Sigmoid colon (tissue), 6 donors: ENCODE measurements at regions not wholly inside any gene's neighbourhood (a gene's known extent, or its start where the extent isn't known, plus 50 kb on each side); places are given as distances from the start of the nearest gene placed in this dataset.

Experiments
- DNase-seq: peaks from one replicate; pipeline ENCODE4 v3.0.0-alpha.2; 2019
- H3K27ac ChIP-seq, 4 donors: fragments of 200-600 bp; sonication (generic); one replicate each; pipeline ENCODE4 v1.5.1; 2016 to 2019; ENCODE audit warnings: mild to moderate bottlenecking in 1 of 4
- H3K27me3 ChIP-seq, 3 donors: fragments of 200-600 bp; sonication (generic); one replicate each; pipeline ENCODE4 v1.5.1; 2019; ENCODE audit warnings: mild to moderate bottlenecking in 1 of 3
- H3K36me3 ChIP-seq, 4 donors: fragments of 200-600 bp; sonication (generic); one replicate each; pipeline ENCODE4 v1.5.1; 2016 to 2019
- H3K4me1 ChIP-seq, 4 donors: fragments of 200-600 bp; sonication (generic); one replicate each; pipeline ENCODE4 v1.5.1; 2017 to 2019
- H3K4me3 ChIP-seq, 4 donors: fragments of 200-600 bp; sonication (generic); one replicate each; pipeline ENCODE4 v1.5.1; 2017 to 2019; ENCODE audit warnings: mild to moderate bottlenecking in 2 of 4, moderate library complexity in 1 of 4
- H3K9me3 ChIP-seq, 4 donors: fragments of 200-600 bp in 3 of 4; sonication (generic) in 3 of 4; one replicate each; pipeline versions ENCODE4 v1.5.1 to v1.6.1; 2013 to 2019
- EP300 ChIP-seq, 4 donors: sonication (generic); formaldehyde crosslinking; IDR thresholded peaks; one replicate each; pipeline ENCODE4 v1.6.1; 2017; ENCODE audit warnings: antibody characterized with exemption in 4 of 4
- POLR2A ChIP-seq, 2 donors: fragments of 450-650 bp; IDR thresholded peaks; one replicate each; pipeline ENCODE4 v1.6.1; 2016; ENCODE audit warnings: antibody characterized with exemption in 2 of 2, mild to moderate bottlenecking in 2 of 2, moderate library complexity in 2 of 2
- POLR2AphosphoS5 ChIP-seq, 4 donors: sonication (generic); formaldehyde crosslinking; IDR thresholded peaks; one replicate each; pipeline ENCODE4 v1.6.1; 2017; ENCODE audit warnings: antibody characterized with exemption in 4 of 4
- WGBS, 2 donors: extraction: QIAGEN DNeasy Blood & Tissue Kit; methylation state at CpG; one replicate each; pipeline ENCODE4 v1.1.7; 2013; 5-methylcytosine and 5-hydroxymethylcytosine counted together
- intact Hi-C: fragments of 100-400 bp; cut with DNase I; formaldehyde crosslinking; loops from one replicate; pipeline ENCODE4 v1.15.1; 2023
- TF ChIP-seq, protein P1 (sequence below), 4 experiments: fragments of 450-650 bp in 3 of 4; fragments of 200-600 bp in 1 of 4; IDR thresholded peaks; one replicate each; pipeline ENCODE4 v1.5.1; 2016 to 2019; ENCODE audit warnings: antibody characterized with exemption in 4 of 4, mild to moderate bottlenecking in 3 of 4, moderate library complexity in 2 of 4
- donor health status: healthy with polysubstance abuse.
- donor health status: healthy.

DNA sequence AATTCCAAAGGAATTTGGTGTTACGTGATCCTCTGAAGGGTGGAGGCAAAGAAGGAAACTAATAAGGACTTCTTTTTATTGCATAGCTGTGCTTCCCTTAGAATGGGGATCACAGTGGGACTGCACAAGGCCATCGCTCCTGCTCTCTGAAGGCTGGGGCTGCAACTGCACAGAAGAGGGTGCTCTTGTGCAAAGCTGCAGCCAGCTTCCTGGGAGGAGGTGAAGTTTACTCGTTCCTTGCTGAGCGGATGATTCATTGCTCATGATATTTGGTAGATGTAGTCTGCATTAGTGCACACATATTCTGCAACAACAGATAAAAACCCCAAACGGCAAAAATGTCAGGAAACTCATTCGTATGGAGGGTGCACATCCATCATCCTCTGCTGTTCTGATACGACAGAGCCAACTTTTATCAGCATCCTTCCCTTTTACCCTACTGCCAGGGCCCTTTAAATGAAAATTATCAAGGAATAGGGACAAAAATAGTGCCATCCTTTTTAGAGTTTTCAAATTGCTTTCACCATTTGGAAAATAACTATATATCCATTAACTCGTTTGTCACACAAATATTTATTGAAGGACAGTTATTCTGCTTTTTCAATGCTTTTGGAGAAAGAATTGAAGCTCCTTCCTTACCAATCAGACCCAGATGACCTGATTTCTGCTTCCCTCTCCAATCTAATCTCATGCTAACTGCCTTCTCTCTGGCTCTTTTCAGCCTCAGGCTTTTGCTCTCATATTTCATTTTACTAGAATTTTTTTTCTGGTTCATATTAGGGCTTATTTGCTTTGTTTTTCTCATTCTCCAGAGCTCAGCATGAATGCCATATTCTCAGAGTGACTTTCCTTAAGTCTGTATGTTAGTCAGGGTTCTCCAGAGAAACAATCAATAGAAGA, 263.6 kb downstream of the DUSP10 start:
- DNase-seq: peak; percentile 78
- Histone ChIP-seq H3K27me3 (no peaks in the 10 kb centered on the region), H3K4me1 (peaks cover 0 to 7% (median 0%) of the 10 kb centered on the region in 4 donors), H3K36me3 (no peaks in the 10 kb centered on the region), H3K4me3 (no peak overlapping the region), H3K27ac (no peak overlapping the region), H3K9me3 (no peaks in the 10 kb centered on the region)
- TF ChIP-seq, protein P1, sequence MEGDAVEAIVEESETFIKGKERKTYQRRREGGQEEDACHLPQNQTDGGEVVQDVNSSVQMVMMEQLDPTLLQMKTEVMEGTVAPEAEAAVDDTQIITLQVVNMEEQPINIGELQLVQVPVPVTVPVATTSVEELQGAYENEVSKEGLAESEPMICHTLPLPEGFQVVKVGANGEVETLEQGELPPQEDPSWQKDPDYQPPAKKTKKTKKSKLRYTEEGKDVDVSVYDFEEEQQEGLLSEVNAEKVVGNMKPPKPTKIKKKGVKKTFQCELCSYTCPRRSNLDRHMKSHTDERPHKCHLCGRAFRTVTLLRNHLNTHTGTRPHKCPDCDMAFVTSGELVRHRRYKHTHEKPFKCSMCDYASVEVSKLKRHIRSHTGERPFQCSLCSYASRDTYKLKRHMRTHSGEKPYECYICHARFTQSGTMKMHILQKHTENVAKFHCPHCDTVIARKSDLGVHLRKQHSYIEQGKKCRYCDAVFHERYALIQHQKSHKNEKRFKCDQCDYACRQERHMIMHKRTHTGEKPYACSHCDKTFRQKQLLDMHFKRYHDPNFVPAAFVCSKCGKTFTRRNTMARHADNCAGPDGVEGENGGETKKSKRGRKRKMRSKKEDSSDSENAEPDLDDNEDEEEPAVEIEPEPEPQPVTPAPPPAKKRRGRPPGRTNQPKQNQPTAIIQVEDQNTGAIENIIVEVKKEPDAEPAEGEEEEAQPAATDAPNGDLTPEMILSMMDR (IDR thresholded peaks at IDR 0.05): peak; percentile 15 to 65 (median 30)
- no peak for TF ChIP-seq EP300 (IDR thresholded peaks at IDR 0.05)
- TF ChIP-seq POLR2AphosphoS5 (IDR thresholded peaks at IDR 0.05): no peak
- TF ChIP-seq POLR2A (IDR thresholded peaks at IDR 0.05): no peak
- 24 to 28% methylated on average over 8 of the region's 8 CpGs for WGBS, 2 donors
- intact Hi-C loops: loop anchor here (2.0 to 5.0 kb wide), 3 partner anchors 264 to 977 kb away; partner anchors contain the start of gene DUSP10

DNA sequence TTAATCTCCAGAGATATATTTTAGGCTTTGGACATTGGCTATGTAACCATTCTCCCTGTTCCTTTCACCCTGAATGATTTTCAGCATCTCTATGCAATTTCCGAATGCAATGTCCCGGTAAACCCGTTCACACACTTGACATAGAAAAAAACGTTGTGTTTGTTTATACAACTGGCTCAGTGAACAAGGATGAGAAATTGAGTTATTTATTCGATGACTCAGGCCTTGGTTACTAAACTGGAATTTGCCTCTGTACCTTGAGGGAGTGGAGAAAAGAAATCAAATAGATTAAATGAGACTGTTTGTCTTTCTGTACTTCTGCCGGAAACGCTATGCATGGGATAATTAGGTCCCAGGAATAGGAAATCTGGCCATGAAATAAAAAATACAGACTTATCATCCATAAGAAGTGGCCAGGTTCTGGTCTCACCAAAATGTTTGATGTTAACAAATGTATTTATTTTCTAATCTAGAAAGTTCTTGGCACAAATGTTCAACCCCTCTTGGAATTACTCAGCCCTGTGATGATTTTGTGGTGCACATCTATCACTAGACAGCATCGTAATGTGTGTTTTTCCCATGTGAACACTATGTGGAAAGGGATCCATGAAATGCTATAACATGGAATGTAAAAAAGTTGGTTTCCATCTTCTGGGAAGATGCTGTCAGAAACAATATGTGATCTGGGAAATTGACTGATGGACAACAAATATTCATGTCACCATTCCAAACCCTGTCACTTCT, 253.9 kb downstream of the DUSP10 start:
- Histone ChIP-seq H3K27ac (no peak overlapping the region), H3K36me3 (no peaks in the 10 kb centered on the region), H3K9me3 (no peaks in the 10 kb centered on the region), H3K27me3 (no peaks in the 10 kb centered on the region), H3K4me1 (no peaks in the 10 kb centered on the region), H3K4me3 (no peak overlapping the region)
- no peak for DNase-seq
- 65 to 79% methylated on average over 8 of the region's 8 CpGs for WGBS, 2 donors
- TF ChIP-seq POLR2AphosphoS5 (IDR thresholded peaks at IDR 0.05): no peak
- TF ChIP-seq POLR2A (IDR thresholded peaks at IDR 0.05): no peak
- TF ChIP-seq, protein P1 (IDR thresholded peaks at IDR 0.05): no peak
- TF ChIP-seq EP300 (IDR thresholded peaks at IDR 0.05): no peak
- intact Hi-C loops: no loop called here

DNA sequence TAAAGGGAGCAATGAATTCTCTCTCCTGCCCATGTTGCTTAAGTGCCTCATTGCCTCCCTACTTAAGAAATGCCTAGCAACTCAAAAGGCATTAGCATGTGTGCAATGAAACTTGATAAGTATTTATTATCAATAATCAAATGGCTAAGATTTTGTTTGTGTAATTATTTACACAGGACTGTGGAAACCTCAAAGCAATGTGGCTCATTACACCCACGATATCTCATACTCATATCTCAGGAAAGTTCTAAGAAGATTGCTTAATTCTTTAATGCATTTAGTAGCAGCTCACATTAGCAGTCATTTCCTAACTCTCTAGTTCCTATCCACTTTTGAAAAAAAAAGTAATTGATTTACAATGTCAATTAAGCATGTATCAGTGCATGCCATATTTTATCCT, 253.3 kb downstream of the DUSP10 start:
- DNase-seq: no peak
- intact Hi-C loops: no loop called here
- no peaks in the 10 kb centered on the region for H3K36me3 ChIP-seq
- no peak overlapping the region for H3K4me3 ChIP-seq
- H3K9me3 ChIP-seq: no peaks in the 10 kb centered on the region
- no peaks in the 10 kb centered on the region for H3K27me3 ChIP-seq
- no peaks in the 10 kb centered on the region for H3K4me1 ChIP-seq
- no peak overlapping the region for H3K27ac ChIP-seq
- 74 to 83% methylated on average over 1 of the region's 1 CpG for WGBS, 2 donors
- TF ChIP-seq EP300 (IDR thresholded peaks at IDR 0.05): no peak
- no peak for TF ChIP-seq POLR2AphosphoS5 (IDR thresholded peaks at IDR 0.05)
- TF ChIP-seq, protein P1 (IDR thresholded peaks at IDR 0.05): no peak
- no peak for TF ChIP-seq POLR2A (IDR thresholded peaks at IDR 0.05)

DNA sequence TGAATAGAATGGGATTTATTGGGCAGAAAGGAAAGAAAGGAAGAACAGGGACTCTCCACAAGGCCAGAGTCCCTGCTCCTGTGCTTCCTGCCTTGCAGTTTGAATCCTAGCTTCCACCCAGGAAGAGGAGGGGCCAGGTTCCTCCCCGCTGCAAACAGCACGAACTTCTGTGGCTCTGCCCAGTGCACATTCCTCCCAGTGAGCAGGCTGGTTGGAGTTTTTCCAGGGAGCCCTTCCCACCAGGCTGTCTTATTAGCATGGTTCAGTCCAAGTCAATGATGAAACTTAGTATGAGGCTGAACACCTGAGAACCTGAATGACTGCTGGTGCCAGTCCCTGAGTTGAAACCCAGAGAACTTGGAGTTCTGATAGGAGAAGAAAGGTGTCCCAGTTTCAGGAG, 247.2 kb downstream of the DUSP10 start:
- Histone ChIP-seq H3K36me3 (no peaks in the 10 kb centered on the region), H3K4me3 (no peak overlapping the region), H3K27ac (no peak overlapping the region), H3K4me1 (peaks cover 0 to 4% (median 0%) of the 10 kb centered on the region in 4 donors), H3K27me3 (no peaks in the 10 kb centered on the region), H3K9me3 (no peaks in the 10 kb centered on the region)
- 16 to 55% methylated on average over 2 of the region's 2 CpGs for WGBS, 2 donors
- TF ChIP-seq EP300 (IDR thresholded peaks at IDR 0.05): no peak
- no peak for TF ChIP-seq POLR2AphosphoS5 (IDR thresholded peaks at IDR 0.05)
- TF ChIP-seq POLR2A (IDR thresholded peaks at IDR 0.05): no peak
- TF ChIP-seq, protein P1 (IDR thresholded peaks at IDR 0.05): no peak
- DNase-seq: no peak
- intact Hi-C loops: no loop called here
